ENCODE measurements at regions not wholly inside any gene's neighbourhood (a gene's known extent, or its start where the extent isn't known, plus 50 kb on each side); places are given as distances from the start of the nearest gene placed in this dataset.

DNA sequence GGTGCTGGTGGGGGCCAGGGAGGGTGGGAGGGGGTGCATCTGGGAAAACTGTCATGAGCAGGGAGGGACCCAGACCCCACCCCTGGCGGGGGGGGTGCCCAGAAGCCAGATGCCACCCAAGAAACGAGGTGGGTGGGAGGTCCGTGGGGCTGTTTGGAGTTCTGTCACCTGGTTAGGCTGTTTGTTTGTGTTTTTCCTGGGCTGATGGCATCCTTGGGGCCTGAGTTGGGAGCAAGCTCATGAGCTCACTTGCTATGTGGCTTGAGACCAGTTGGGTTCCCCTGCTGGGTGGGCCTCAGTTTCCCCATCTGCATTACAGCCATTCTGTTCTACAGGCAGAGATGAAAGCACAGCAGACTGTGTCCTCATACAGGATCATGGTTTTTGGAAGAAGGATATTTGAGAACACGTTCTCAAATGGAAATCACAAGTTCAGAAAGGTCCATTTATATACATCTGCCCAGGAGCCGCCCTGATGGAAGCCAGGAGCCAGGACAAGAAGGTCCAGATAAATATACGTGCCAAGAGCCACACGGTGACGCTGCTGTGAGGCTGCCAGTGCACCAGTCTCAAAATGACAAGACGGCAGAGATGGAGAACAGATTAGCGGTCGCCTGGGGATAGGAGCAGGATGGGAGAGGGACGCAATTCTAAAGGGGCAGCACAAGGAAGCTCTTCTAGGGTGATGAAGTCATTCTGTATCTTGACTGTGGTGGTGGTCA lies 312.9 kb downstream of the MN1 start:
- peak in 2 of 5 experiments; percentile 19 to 31 for TF ChIP-seq CTCF (IDR thresholded peaks at IDR 0.05 in 4 of 5, conservative IDR thresholded peaks at IDR 0.05 in 1 of 5)
- no peak for TF ChIP-seq POLR2A (IDR thresholded peaks at IDR 0.05)

All from gastrocnemius medialis (tissue), 4 donors.